ENCODE measurements at regions not wholly inside any gene's neighbourhood (a gene's known extent, or its start where the extent isn't known, plus 50 kb on each side); places are given as distances from the start of the nearest gene placed in this dataset.

DNA sequence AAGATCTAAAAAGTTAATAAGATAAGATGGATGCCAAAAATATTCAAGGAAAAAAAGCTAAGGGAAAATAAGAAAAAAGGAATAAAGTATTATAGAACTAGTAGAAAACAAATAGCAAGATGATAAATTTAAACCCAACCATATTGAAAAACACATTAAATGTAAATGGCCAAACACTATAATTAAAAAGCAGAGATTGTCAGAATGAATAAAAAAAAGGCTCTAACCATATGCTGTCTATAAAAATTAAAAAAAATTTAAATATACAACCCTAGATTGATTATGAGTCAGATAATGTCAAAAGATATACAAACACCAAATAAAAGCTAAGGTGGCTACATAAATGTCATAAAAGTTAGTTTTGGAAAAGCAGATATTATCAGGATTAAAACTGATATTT, 617.5 kb upstream of the SGCG start:
- Histone ChIP-seq H2BK120ac (ENCODE audit: insufficient read depth, low read length, poor library complexity) (no peak overlapping the region), H3K18ac (ENCODE audit: low read length) (no peak overlapping the region), H4K12ac (ENCODE audit: low read depth, low read length) (no peak overlapping the region), H3K4me2 (ENCODE audit: low read length) (no peak overlapping the region), H3K23ac (ENCODE audit: low read length) (no peak overlapping the region), H2BK12ac (ENCODE audit: low read length) (no peak overlapping the region), H4K91ac (ENCODE audit: low read depth, low read length) (no peak overlapping the region), H3K9ac (ENCODE audit: low read length) (no peak overlapping the region), H3K79me2 (ENCODE audit: control insufficient read depth, insufficient read depth, low read length, poor library complexity) (no peaks in the 10 kb centered on the region), H2AFZ (ENCODE audit: insufficient read depth, low read length, poor library complexity) (no peak overlapping the region), H3K36me3 (ENCODE audit: control insufficient read depth in 1 of 2, insufficient read depth in 2 of 2, low read length in 2 of 2) (no peaks in the 10 kb centered on the region), H3K27ac (ENCODE audit: low read depth, low read length) (no peak overlapping the region), H2BK5ac (ENCODE audit: low read depth, low read length, poor library complexity) (no peak overlapping the region), H3K4me3 (ENCODE audit: low read depth, low read length) (no peak overlapping the region), H3K27me3 (ENCODE audit: insufficient read depth, low read length) (no peaks in the 10 kb centered on the region), H4K8ac (ENCODE audit: low read depth, low read length) (no peak overlapping the region), H2AK5ac (ENCODE audit: low read length) (no peak overlapping the region), H3K9me3 (ENCODE audit: insufficient read depth, low read depth, low read length) (no peaks in the 10 kb centered on the region), H3K4ac (ENCODE audit: low read depth, low read length) (no peak overlapping the region), H3K14ac (ENCODE audit: low read length) (no peak overlapping the region), H3K4me1 (ENCODE audit: control insufficient read depth in 1 of 2, insufficient read depth in 2 of 2, low read length in 2 of 2) (no peaks in the 10 kb centered on the region), H3K79me1 (ENCODE audit: low read length) (no peaks in the 10 kb centered on the region)
- no peak for DNase-seq

- Histone ChIP-seq H3K9ac (ENCODE audit: low read length) (no peak overlapping the region), H3K4me2 (ENCODE audit: low read length) (no peak overlapping the region), H3K79me1 (ENCODE audit: low read length) (no peaks in the 10 kb centered on the region), H2BK12ac (ENCODE audit: low read length) (no peak overlapping the region), H3K14ac (ENCODE audit: low read length) (no peak overlapping the region), H2BK5ac (ENCODE audit: low read depth, low read length, poor library complexity) (no peak overlapping the region), H2BK120ac (ENCODE audit: insufficient read depth, low read length, poor library complexity) (no peak overlapping the region), H3K9me3 (ENCODE audit: insufficient read depth, low read depth, low read length) (no peaks in the 10 kb centered on the region), H3K23ac (ENCODE audit: low read length) (no peak overlapping the region), H3K27me3 (ENCODE audit: insufficient read depth, low read length) (no peaks in the 10 kb centered on the region), H3K27ac (ENCODE audit: low read depth, low read length) (no peak overlapping the region), H3K4me1 (ENCODE audit: control insufficient read depth in 1 of 2, insufficient read depth in 2 of 2, low read length in 2 of 2) (no peaks in the 10 kb centered on the region), H2AK5ac (ENCODE audit: low read length) (no peak overlapping the region), H3K4me3 (ENCODE audit: low read depth, low read length) (no peak overlapping the region), H4K8ac (ENCODE audit: low read depth, low read length) (no peak overlapping the region), H4K12ac (ENCODE audit: low read depth, low read length) (no peak overlapping the region), H4K91ac (ENCODE audit: low read depth, low read length) (no peak overlapping the region), H3K18ac (ENCODE audit: low read length) (no peak overlapping the region), H3K4ac (ENCODE audit: low read depth, low read length) (no peak overlapping the region), H2AFZ (ENCODE audit: insufficient read depth, low read length, poor library complexity) (no peak overlapping the region), H3K36me3 (ENCODE audit: control insufficient read depth in 1 of 2, insufficient read depth in 2 of 2, low read length in 2 of 2) (no peaks in the 10 kb centered on the region), H3K79me2 (ENCODE audit: control insufficient read depth, insufficient read depth, low read length, poor library complexity) (no peaks in the 10 kb centered on the region)
- WGBS (ENCODE audit: extremely low coverage, insufficient coverage, insufficient read length) = no CpG with 5 or more reads among the region's 2 CpGs
- no peak for DNase-seq
Measured at GRCh38 chr13:22569811-22570210, 611.0 kb upstream of the SGCG start.

- no peaks in the 10 kb centered on the region for H3K79me1 ChIP-seq (ENCODE audit: low read length)
- no peak overlapping the region for H4K12ac ChIP-seq (ENCODE audit: low read depth, low read length)
- H3K14ac ChIP-seq (ENCODE audit: low read length) = no peak overlapping the region
- H2BK120ac ChIP-seq (ENCODE audit: insufficient read depth, low read length, poor library complexity) = no peak overlapping the region
- H4K91ac ChIP-seq (ENCODE audit: low read depth, low read length) = no peak overlapping the region
- H3K9ac ChIP-seq (ENCODE audit: low read length) = no peak overlapping the region
- peaks cover 0 to 8% of the 10 kb centered on the region in 2 experiments for H3K4me1 ChIP-seq (ENCODE audit: control insufficient read depth in 1 of 2, insufficient read depth in 2 of 2, low read length in 2 of 2)
- no peak overlapping the region for H2BK12ac ChIP-seq (ENCODE audit: low read length)
- no peak overlapping the region for H3K4me2 ChIP-seq (ENCODE audit: low read length)
- no peak overlapping the region for H4K8ac ChIP-seq (ENCODE audit: low read depth, low read length)
- no peak overlapping the region for H2AK5ac ChIP-seq (ENCODE audit: low read length)
- no peak overlapping the region for H3K4ac ChIP-seq (ENCODE audit: low read depth, low read length)
- no peak for DNase-seq
- no peak overlapping the region for H3K18ac ChIP-seq (ENCODE audit: low read length)
- no peak overlapping the region for H2AFZ ChIP-seq (ENCODE audit: insufficient read depth, low read length, poor library complexity)
- H3K4me3 ChIP-seq (ENCODE audit: low read depth, low read length) = no peak overlapping the region
- no peak overlapping the region for H3K27ac ChIP-seq (ENCODE audit: low read depth, low read length)
- no peaks in the 10 kb centered on the region for H3K36me3 ChIP-seq (ENCODE audit: control insufficient read depth in 1 of 2, insufficient read depth in 2 of 2, low read length in 2 of 2)
- WGBS (ENCODE audit: extremely low coverage, insufficient coverage, insufficient read length) = no CpG with 5 or more reads among the region's 4 CpGs
- no peak overlapping the region for H2BK5ac ChIP-seq (ENCODE audit: low read depth, low read length, poor library complexity)
- H3K9me3 ChIP-seq (ENCODE audit: insufficient read depth, low read depth, low read length) = no peaks in the 10 kb centered on the region
- H3K79me2 ChIP-seq (ENCODE audit: control insufficient read depth, insufficient read depth, low read length, poor library complexity) = no peaks in the 10 kb centered on the region
- no peak overlapping the region for H3K23ac ChIP-seq (ENCODE audit: low read length)
- H3K27me3 ChIP-seq (ENCODE audit: insufficient read depth, low read length) = no peaks in the 10 kb centered on the region
Measured at GRCh38 chr13:22589880-22590279, 590.9 kb upstream of the SGCG start.

GRCh38 chr13:22592515-22592914, 588.3 kb upstream of the SGCG start:
- Histone ChIP-seq H4K91ac (ENCODE audit: low read depth, low read length) (no peak overlapping the region), H3K18ac (ENCODE audit: low read length) (no peak overlapping the region), H3K36me3 (ENCODE audit: control insufficient read depth in 1 of 2, insufficient read depth in 2 of 2, low read length in 2 of 2) (no peaks in the 10 kb centered on the region), H3K79me2 (ENCODE audit: control insufficient read depth, insufficient read depth, low read length, poor library complexity) (no peaks in the 10 kb centered on the region), H2BK120ac (ENCODE audit: insufficient read depth, low read length, poor library complexity) (no peak overlapping the region), H3K9me3 (ENCODE audit: insufficient read depth, low read depth, low read length) (no peaks in the 10 kb centered on the region), H2BK12ac (ENCODE audit: low read length) (no peak overlapping the region), H3K4me2 (ENCODE audit: low read length) (no peak overlapping the region), H3K4me1 (ENCODE audit: control insufficient read depth in 1 of 2, insufficient read depth in 2 of 2, low read length in 2 of 2) (peaks cover 3 to 12% of the 10 kb centered on the region in 2 experiments), H2AK5ac (ENCODE audit: low read length) (no peak overlapping the region), H3K23ac (ENCODE audit: low read length) (no peak overlapping the region), H4K8ac (ENCODE audit: low read depth, low read length) (no peak overlapping the region), H3K27me3 (ENCODE audit: insufficient read depth, low read length) (no peaks in the 10 kb centered on the region), H2BK5ac (ENCODE audit: low read depth, low read length, poor library complexity) (no peak overlapping the region), H3K14ac (ENCODE audit: low read length) (no peak overlapping the region), H3K27ac (ENCODE audit: low read depth, low read length) (no peak overlapping the region), H3K4me3 (ENCODE audit: low read depth, low read length) (no peak overlapping the region), H4K12ac (ENCODE audit: low read depth, low read length) (no peak overlapping the region), H3K79me1 (ENCODE audit: low read length) (peaks cover 3% of the 10 kb centered on the region), H2AFZ (ENCODE audit: insufficient read depth, low read length, poor library complexity) (no peak overlapping the region), H3K9ac (ENCODE audit: low read length) (no peak overlapping the region), H3K4ac (ENCODE audit: low read depth, low read length) (no peak overlapping the region)
- DNase-seq = no peak

- H4K8ac ChIP-seq (ENCODE audit: low read depth, low read length) = no peak overlapping the region
- H4K12ac ChIP-seq (ENCODE audit: low read depth, low read length) = no peak overlapping the region
- no CpG with 5 or more reads among the region's 10 CpGs for WGBS (ENCODE audit: extremely low coverage, insufficient coverage, insufficient read length)
- H3K4me3 ChIP-seq (ENCODE audit: low read depth, low read length) = no peak overlapping the region
- H3K4ac ChIP-seq (ENCODE audit: low read depth, low read length) = no peak overlapping the region
- no peak for DNase-seq
- no peak overlapping the region for H3K14ac ChIP-seq (ENCODE audit: low read length)
- H2BK5ac ChIP-seq (ENCODE audit: low read depth, low read length, poor library complexity) = no peak overlapping the region
- H3K23ac ChIP-seq (ENCODE audit: low read length) = no peak overlapping the region
- H3K27me3 ChIP-seq (ENCODE audit: insufficient read depth, low read length) = no peaks in the 10 kb centered on the region
- H3K4me2 ChIP-seq (ENCODE audit: low read length) = no peak overlapping the region
- no peak overlapping the region for H2BK12ac ChIP-seq (ENCODE audit: low read length)
- H3K9me3 ChIP-seq (ENCODE audit: insufficient read depth, low read depth, low read length) = no peaks in the 10 kb centered on the region
- no peak overlapping the region for H4K91ac ChIP-seq (ENCODE audit: low read depth, low read length)
- no peak overlapping the region for H3K18ac ChIP-seq (ENCODE audit: low read length)
- peaks cover 3 to 12% of the 10 kb centered on the region in 2 experiments for H3K4me1 ChIP-seq (ENCODE audit: control insufficient read depth in 1 of 2, insufficient read depth in 2 of 2, low read length in 2 of 2)
- H3K79me2 ChIP-seq (ENCODE audit: control insufficient read depth, insufficient read depth, low read length, poor library complexity) = no peaks in the 10 kb centered on the region
- H3K9ac ChIP-seq (ENCODE audit: low read length) = no peak overlapping the region
- H2AK5ac ChIP-seq (ENCODE audit: low read length) = no peak overlapping the region
- no peak overlapping the region for H3K27ac ChIP-seq (ENCODE audit: low read depth, low read length)
- no peaks in the 10 kb centered on the region for H3K36me3 ChIP-seq (ENCODE audit: control insufficient read depth in 1 of 2, insufficient read depth in 2 of 2, low read length in 2 of 2)
- H2AFZ ChIP-seq (ENCODE audit: insufficient read depth, low read length, poor library complexity) = no peak overlapping the region
- H2BK120ac ChIP-seq (ENCODE audit: insufficient read depth, low read length, poor library complexity) = no peak overlapping the region
- H3K79me1 ChIP-seq (ENCODE audit: low read length) = peaks cover 3% of the 10 kb centered on the region
Measured at GRCh38 chr13:22594041-22594440, 586.7 kb upstream of the SGCG start.
